Middle frontal gyrus (tissue), 1 donor: ENCODE measurements at regions not wholly inside any gene's neighbourhood (a gene's known extent, or its start where the extent isn't known, plus 50 kb on each side); places are given as distances from the start of the nearest gene placed in this dataset.
"Not testable (repeated sequence)": the region's sequence is repeated elsewhere in the genome, so short reads cannot be mapped to it uniquely, and the experiment has no call there.

Source experiments
- DNase-seq: peaks from one replicate; pipeline ENCODE4 v3.0.0-alpha.2; 2015; ENCODE audit warnings: low spot score; ENCODE audit errors: extremely low spot score

DNA sequence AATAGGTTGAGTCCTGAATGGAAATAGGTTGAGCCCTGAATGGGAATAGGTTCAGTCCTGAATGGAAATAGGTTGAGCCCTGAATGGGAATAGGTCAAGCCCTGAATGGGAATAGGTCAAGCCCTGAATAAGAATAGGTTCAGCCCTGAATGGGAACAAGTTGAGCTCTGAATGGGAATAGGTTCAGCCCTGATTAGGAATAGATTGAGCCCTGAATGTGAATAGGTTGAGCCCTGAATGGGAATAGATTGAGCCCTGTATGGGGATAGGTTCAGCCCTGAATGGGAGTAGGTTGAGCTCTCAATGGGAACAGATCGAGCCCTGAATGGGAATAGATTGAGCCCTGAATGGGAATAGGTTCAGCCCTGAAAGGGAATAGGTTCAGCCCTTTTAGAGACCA lies 590.8 kb upstream of the ADAMTS16 start:
- no peak for DNase-seq

- DNase-seq, result no peak
Measured at GRCh38 chr5:4551034-4551433, 589.1 kb upstream of the ADAMTS16 start.

- no peak for DNase-seq
Measured at GRCh38 chr5:4553130-4553529, 587.0 kb upstream of the ADAMTS16 start.

DNA sequence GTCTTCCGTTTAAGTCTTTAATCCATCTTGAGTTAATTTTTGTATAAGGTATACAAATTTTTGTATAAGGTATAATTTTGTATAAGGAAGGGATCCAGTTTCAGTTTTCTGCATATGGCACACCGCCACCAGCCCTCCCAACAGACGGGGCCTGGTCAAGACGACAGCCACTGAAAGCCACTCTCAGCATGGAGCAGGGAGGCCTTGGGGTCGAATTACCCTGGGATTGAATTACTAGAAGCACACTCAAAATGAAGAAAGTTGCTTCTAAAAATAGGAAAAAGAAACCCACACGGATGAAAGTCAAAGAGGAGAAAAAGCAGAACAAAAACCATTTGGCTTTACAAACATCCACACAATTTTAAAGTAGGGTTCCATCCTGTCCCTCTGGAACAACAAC lies 586.2 kb upstream of the ADAMTS16 start:
- DNase-seq, result no peak

DNA sequence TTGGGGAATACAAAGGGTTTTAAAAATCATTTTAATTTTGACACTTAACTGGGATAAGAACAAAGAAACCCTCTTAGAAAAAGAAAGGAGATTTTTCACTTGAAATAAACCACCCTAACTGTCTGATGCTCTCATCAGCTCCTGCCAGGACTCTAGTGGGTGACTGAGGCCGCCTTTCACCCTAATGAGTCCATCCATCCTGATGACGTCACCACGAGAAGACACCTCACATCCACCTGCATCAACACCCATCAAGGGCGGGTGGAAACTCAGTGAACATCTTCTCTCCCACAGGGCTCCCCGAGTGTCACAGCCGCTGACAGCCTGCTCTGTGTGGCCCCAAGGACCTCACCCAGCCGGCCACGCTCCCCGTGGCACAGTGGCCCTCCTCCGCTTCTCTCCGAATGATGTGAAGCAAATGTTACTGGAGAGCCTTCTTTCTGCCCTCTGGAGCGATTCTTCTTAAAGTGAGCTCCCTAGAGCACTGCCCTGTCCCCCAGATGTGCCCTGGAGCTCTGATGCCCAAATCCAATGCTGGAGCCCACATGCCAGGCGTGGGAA lies 584.3 kb upstream of the ADAMTS16 start:
- no peak for DNase-seq

GRCh38 chr5:4561403-4561802 lies 578.7 kb upstream of the ADAMTS16 start:
- no peak for DNase-seq

DNA sequence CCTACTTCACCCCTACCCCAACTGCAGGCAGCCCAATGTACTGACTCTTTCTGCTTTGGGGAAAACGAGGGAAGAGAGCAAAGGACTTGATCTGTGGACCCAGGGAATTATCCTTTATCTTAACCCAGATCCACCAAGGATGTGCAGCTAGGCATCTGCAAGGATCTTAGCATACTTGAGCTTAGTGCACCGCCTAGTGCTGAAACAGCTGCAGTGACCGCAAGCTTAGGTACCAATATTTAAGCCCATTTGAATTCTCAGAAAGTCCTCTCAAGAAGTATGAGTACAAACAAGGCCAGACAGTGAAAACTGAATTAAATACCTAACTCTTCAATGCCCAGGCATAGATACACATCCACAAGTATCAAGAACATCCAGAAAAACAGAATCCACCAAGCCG lies 576.7 kb upstream of the ADAMTS16 start:
- DNase-seq, result no peak

DNA sequence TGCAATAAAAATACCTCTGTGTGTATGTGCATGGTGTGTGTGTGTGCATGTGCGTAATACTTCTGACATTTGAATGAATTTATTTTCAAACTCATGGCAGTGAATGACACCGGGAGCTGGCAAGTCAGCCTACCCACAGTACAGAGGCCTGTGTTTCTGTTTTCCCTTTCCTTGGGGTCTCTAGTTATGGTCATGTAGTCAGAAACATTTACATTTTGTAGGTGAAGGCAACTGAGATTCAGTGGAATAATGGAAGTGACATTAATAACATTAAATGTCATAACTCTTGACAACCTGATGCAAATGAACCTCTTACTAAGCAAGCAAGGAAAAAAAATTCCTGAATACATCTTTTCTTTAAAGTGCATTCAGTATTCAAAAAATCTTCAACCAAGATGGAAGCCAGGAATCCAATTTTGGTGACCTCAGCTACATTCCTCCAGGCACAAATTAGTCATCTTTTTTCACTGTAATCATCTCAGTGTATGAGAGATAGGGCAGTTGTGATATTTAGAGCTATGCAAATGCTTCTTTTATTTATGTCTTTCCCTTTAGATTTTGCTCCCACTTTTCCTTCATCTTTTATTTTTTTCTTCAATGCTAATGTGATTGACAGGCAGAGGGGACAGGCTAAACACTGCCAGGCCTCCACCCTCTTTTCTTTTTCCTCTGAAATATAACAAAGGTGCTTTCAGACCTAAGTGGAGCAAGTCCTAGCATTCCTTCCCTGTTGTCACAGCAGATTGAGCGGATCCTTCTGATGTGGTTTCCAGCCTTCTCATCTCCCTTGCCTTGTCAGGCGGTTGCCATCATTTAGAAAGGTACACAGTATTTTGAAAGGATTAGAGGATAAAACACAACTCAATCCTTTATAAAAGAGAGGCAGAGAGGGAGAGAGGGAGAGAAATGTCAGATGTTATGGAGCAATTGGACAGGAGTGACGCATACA lies 569.8 kb upstream of the ADAMTS16 start:
- DNase-seq, result no peak

DNA sequence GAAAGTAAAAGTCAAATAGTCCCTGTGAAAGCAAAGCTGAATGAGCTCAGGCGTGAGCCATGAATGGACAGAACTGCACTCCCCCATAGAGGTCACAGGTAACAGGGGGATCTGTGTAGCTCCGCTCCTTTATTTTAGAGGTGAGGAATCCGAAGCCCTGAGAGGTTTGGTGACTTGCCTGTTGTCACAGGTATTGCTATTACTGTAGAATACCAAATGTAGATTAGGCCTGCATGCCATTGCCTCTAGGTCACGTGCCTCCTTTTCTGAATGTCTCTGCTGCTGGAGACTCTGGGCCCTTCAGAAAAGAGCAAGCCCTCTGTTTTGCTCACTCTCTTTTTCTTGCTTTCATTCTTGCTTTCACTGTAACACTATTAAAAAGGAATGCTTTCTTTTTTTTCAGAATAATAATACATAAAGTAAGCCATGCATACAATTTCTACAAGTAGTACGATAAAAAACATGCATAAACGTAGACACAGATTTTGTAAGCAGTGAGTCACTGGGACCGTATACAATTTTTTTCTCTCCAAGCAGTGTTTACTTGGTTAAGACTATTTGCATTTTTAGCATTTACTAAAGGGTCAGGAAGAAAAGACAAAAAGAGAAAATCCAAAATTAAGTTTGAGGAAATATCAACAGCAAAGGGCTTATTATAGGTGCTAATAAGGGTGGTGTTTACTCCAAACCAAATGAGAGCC lies 568.7 kb upstream of the ADAMTS16 start:
- DNase-seq, result no peak

- DNase-seq, result no peak
Measured at GRCh38 chr5:4572311-4573100, 567.6 kb upstream of the ADAMTS16 start.

GRCh38 chr5:4575608-4576007 lies 564.5 kb upstream of the ADAMTS16 start:
- no peak for DNase-seq

DNA sequence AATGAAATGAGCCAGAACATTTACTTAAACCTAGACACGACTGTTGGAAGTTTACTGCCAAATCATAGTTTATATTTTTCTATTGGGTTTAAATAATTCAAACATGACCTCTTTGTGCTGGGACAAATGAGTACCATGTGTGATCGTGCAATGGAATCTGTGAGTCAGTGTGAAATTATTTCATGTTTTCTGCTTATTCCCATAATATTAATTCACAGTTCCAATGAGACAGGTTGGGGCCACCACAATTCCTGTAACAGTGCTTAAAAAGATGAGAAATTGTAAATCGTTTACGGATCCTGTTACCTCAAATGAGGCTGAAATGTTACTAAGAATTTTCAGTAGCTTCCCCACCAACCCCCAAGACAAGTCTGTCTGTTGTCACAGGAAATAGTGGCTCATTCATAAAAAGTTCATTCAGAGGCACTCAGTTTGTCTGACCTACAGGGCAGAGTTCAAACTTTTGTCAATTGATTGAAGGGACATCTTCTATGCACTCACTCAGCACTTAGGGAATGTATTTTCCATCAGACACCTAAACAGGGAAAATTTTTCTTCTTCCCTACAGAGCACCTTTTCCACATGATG lies 563.9 kb upstream of the ADAMTS16 start:
- DNase-seq, result no peak

DNA sequence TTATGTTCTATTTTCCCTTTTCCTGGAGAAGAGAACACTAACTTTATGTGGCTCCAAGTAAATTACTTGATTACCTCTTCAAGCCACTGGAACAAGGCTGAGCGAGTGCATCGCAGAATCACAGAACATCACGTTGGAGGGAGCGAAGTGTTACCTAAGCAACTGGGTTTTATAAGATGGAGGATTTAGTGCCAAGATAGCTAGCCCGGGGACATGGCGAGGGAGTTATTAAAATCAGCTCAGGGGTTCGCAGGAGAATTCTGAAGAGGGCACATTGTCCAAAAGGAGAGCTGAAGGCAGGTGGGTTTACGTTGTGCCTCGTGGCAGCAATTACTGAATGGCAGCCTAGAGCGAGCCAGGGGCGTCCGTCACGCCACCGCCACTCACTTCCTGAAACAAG lies 563.2 kb upstream of the ADAMTS16 start:
- DNase-seq, result no peak

DNA sequence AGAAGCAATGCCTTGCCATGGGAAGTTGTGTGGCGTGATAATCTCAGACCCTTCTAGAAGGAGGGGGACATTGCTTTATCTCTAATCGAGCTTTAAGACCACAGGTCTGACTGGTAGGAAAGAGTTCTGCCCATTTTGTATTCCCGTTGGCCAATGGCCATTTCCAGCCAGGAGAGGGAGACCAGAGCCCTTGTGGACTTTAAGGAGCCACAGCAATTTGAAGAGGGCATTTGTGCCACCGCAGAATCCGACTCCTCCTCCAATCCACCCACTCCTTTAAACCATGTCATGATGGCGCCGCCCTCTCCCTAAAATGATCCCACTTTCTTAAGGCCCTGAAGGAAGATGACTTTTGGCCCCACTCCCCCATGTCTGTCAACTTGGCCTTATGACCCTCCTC lies 560.5 kb upstream of the ADAMTS16 start:
- no peak for DNase-seq

- DNase-seq, result no peak
Measured at GRCh38 chr5:4580772-4581171, 559.4 kb upstream of the ADAMTS16 start.

- no peak for DNase-seq
Measured at GRCh38 chr5:4581289-4581688, 558.8 kb upstream of the ADAMTS16 start.

GRCh38 chr5:4584982-4585381 lies 555.1 kb upstream of the ADAMTS16 start:
- DNase-seq, result no peak

- DNase-seq, result no peak
Measured at GRCh38 chr5:4613440-4613839, 526.7 kb upstream of the ADAMTS16 start.

DNA sequence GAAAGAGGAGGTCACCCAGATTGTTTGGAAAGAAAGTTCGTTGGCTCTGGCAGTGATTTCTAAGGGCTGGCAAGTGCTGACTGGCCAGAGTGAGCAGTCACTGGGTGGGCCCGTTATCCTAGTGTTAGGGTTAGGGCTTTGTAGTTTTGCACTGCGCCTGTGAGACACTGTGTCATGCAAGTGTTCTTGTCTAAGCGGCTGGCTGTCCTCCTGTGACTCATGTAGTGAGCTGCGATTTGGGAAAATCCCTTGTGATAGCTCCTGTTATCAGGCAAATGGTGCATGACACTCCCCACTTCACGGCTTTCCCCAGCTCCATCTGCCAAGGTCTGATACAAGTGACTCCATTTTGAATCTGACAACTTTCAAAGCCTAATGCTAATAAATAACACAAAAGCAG lies 526.0 kb upstream of the ADAMTS16 start:
- DNase-seq, result no peak

- DNase-seq, result not testable (repeated sequence)
Measured at GRCh38 chr5:4615369-4615768, 524.8 kb upstream of the ADAMTS16 start.

GRCh38 chr5:4625206-4625896 lies 514.8 kb upstream of the ADAMTS16 start:
- no peak for DNase-seq
